Uterus (tissue), 2 donors: ENCODE measurements at regions not wholly inside any gene's neighbourhood (a gene's known extent, or its start where the extent isn't known, plus 50 kb on each side); places are given as distances from the start of the nearest gene placed in this dataset.

Experiments
- CTCF ChIP-seq, 4 experiments: fragments of 200-600 bp in 2 of 4; fragments of 450-650 bp in 2 of 4; sonication (generic) in 2 of 4; IDR thresholded peaks; one replicate each; pipeline ENCODE4 v1.5.1; 2016 to 2019; ENCODE audit warnings: antibody characterized with exemption in 4 of 4, mild to moderate bottlenecking in 2 of 4, moderate library complexity in 1 of 4
- POLR2A ChIP-seq, 2 donors: fragments of 450-650 bp; IDR thresholded peaks; one replicate each; pipeline ENCODE4 v1.6.1; 2016; ENCODE audit warnings: antibody characterized with exemption in 2 of 2, mild to moderate bottlenecking in 1 of 2, moderate library complexity in 1 of 2

- TF ChIP-seq CTCF (IDR thresholded peaks at IDR 0.05) (no peak), POLR2A (IDR thresholded peaks at IDR 0.05) (no peak)
These were observed 113.8 kb upstream of the SPATA31D4 start for GRCh38 chr9:81814401-81814793.
